Endothelial cell of hepatic sinusoid (primary cell): ENCODE measurements at regions not wholly inside any gene's neighbourhood (a gene's known extent, or its start where the extent isn't known, plus 50 kb on each side); places are given as distances from the start of the nearest gene placed in this dataset.
"Not testable (repeated sequence)": the region's sequence is repeated elsewhere in the genome, so short reads cannot be mapped to it uniquely, and the experiment has no call there.

Experiments used
- in situ Hi-C: cut with HindIII; loops from 2 replicates; pipeline ENCODE4 v1.10.0; 2017; ENCODE audit warnings: low sequenced_read_pairs

DNA sequence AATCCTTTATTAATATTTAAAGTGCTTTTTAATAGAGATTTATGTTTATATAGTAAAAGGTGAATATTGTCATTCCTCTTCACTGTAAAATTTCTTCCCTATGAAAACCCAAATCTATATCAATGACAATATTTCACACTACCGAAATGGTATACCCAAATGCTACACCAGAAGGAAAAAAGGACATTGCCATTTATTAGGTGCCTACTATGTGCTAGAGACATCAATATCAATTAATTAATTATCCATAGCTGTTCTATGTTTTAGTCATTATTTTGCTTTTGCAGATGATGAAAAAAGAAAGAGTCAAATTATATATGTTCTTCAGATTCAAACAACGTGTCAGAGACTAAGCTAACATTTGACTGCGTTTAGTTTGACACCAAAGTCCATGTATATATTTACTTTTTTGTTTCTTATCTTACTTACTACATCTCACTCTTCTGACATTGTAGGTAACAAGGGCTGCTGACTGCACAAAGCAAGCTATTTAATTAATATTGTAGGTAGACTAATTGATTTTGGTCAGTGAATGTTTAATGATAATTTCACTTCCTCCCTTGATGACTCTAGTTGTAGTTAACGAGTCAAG, 614.0 kb upstream of the FOXG1 start:
- in situ Hi-C loops, result no loop called here

DNA sequence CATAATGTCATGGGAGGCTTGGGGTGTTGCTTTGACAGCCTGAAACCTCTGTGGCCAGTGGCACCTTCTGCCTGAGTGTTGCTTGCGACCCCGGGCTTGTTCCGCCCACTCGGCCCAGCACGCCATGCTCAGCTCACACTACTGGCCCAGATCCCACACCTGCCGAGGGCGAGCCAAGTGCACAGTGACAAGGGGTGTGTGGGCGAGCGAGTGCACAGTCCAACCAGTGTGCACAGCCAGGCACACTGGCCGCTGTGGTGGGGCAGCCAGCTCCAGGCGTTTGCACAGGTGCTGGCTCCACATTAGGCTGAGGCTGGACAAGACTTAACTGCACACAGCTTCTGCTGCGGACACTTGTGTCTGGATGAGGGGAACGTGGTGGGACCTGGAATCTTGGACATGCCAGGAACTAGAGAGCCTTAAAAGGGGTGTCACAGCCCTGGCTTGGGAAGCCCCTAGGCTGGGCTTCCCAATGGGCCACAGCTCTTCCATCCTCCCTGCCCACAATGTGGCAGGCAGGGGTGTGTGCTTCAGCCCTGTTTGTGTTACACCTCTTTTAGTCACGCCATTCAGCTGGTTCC, 609.2 kb upstream of the FOXG1 start:
- in situ Hi-C loops, result no loop called here

DNA sequence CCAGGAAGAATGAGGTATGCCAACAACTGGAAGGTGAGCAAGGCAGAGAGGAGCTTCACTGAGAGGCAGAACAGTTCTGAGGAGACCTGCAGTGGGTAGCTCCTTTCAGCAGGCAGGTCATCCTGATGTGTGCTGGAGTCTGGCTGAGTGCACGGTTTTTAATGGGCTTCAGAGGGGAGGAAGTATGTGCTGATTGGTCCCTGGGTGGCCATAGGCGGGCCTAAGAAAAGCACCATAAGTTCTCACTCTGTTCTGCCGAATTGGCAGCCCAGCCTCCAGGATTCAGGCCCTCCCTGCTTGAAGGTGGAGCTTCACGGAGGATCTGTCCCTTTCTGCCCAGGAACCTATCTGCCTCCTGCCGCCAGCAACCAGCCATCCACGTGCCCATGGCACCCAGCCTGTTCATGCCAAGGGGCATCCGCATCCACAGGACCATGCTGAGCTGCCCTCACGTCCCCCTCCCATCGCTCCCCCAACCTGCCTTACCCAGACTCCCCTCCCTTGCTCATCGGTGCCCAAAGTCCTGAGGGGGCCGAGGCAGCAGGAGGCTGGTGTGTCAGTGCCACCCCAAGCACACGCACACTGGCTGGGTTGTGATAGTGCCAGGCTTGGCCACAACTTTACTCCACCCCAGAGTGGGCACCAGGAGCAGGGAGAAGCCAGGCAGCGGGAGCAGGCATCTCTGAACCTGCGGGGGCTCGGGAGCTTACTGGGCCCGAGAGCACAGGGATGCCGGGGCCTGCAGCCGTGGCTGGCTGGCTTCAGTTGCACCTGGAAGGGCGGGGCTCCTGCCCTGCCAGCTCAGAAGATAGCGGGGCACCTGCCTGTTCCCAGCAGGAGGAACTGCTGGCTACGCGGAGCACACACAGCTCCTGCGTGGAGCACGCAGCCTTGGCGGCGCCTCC, 608.4 kb upstream of the FOXG1 start:
- in situ Hi-C loops, result no loop called here

DNA sequence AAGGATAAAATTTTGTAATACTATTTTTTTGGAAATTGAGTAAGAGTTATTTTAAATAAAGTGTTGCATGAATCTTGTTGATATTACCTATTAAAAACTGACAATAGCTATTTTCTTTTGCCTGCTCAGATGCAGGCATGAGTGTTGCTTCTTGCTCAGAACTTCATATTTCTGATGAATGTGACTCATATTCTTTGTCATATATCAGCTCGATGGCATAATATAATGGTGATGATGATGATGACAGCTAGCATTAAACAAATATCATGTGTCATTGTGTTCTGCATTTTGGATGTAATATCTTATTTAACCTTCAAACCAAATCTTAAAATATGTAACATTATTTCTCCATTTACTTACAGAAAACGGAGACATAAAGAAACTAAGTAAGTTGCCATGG, 605.5 kb upstream of the FOXG1 start:
- in situ Hi-C loops, result no loop called here

DNA sequence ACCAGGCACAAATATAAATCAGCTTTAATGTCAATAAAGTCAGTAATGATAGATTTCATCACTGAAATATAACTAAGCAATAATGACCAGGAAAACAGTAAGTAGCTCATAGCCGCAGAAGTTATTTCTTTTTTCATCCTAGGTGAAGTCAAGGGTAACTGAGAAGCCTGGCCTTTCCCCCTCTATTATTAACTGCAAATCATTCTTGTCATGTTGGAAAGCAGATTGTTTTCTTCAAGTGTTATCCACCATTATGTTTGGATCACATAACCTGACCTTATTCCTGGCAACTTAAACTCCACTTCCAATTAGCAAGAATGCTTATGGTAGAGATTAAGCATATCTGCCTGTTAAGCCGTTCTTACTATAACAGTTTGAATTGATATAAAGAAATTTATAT, 603.4 kb upstream of the FOXG1 start:
- in situ Hi-C loops, result no loop called here

DNA sequence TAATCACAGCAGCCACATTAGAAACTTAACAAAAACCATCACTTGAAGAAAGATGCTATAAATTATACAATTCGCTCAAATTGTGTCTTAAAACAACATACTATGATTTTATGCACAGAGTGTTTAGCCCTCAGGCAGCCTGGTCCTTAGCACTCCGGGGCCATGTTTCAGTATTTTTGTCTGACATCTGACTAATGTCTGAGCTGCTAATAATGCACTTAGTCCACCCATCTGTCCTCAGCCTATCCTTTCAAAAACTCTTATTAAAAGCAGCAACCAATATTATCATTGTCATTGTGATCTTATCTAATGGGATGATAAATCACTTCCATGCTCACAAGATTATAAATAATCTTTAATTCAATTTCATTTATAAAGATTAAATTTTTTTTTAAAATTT, 602.7 kb upstream of the FOXG1 start:
- in situ Hi-C loops, result no loop called here

DNA sequence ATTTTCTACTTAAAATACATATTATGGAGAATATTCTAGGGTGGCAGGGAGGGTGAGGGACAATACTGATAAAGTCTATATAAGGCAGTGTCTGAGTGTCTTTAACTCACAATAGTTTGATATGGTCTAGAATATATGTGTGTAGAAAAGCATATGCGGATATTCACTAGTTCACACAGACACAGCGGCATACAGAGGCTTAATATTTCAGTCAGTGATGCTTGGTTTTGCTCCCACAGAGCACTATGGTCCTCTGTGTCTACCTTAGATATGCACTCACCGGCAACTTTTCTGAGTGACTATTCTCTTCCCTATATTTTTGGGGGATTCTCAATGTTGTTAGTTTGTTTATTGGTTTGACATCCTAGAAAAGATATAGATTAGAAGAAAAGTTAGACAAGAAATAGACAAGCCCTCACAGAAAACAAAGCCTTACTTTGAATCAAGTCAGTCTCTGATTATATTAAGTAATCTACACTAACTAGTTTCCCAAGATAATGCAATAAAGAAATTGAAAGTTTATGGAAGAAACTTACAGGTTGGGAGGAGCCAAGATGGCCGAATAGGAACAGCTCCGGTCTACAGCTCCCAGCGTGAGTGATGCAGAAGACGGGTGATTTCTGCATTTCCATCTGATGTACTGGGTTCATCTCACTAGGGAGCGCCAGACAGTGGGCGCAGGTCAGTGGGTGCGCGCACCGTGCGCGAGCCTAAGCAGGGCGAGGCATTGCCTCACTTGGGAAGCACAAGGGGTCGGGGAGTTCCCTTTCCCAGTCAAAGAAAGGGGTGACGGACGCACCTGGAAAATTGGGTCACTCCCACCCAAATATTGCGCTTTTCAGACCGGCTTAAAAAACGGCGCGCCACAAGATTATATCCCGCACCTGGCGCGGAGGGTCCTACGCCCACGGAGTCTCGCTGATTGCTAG, 578.4 kb upstream of the FOXG1 start:
- in situ Hi-C loops, result not testable (repeated sequence)

DNA sequence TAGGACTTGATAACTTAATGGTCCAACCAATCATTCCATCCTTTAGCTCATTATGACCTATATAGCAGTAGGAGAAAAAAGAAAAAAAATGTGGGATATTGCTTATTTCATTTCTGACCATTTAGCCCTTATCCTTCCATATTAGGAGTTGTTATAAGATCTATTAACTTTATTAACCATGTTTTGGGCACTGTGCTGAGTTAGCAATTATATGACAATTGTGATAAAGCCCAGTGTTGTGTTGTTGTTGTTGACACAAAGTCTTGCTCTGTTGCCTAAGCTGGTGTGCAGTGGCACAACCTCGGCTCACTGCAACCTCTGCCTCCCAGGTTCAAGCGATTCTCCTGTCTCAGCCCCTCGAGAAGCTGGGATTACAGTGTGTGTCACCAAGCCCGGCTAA, 569.7 kb upstream of the FOXG1 start:
- in situ Hi-C loops, result no loop called here

DNA sequence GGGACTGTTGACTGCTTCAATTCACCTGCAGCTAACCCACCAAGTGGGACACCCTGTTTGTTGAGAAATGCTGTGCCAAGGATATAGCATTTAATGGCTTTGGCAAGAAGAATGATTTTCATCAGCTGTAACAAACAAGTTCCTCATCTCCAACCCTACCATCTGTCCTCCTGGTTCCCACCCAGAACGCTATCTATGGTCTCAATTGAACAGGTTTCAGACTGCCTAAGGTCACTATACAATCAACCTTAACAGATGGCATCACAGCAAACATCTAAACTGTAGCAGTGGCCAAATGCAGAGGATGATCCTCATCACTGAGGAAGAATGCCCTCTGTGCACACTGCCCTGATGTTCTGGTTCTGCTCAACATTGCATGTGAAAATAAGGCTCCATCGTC, 546.2 kb upstream of the FOXG1 start:
- in situ Hi-C loops, result no loop called here

DNA sequence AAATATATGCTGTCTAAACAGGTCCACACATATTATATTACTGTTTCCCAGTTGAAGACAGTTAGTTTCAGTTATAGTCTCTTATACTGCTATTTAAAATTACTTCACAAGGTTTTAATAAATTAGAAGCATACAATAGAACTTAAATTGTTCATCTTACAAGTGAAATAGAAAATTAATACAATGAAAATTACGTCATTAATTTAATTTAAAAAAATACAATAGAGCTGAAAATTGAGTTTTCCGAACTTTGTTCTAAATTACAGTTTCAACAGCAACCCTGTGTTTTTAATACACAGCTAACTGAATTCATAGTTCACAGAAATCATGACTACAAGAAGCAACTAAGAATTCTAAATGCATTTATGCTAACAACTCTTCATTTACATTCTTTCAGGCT, 525.7 kb upstream of the FOXG1 start:
- in situ Hi-C loops, result no loop called here

DNA sequence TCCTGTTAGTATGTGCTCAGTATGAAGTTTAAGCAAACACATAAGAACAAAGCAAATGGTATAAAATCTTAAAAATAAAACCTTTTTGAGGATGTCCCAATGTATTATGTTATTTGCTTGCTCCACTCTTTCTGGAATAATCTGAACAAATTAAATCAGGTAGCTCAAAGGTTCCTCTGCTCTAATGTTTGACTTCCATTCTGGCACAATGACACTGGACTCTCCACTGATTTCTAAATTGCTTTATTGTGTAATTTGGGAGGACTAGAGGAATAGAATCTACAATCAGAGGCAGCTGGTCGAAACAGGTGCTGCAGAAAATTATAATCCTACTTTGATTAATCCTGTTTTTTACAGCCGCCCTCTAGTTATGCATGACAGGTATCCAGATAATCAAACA, 523.7 kb upstream of the FOXG1 start:
- in situ Hi-C loops, result no loop called here

DNA sequence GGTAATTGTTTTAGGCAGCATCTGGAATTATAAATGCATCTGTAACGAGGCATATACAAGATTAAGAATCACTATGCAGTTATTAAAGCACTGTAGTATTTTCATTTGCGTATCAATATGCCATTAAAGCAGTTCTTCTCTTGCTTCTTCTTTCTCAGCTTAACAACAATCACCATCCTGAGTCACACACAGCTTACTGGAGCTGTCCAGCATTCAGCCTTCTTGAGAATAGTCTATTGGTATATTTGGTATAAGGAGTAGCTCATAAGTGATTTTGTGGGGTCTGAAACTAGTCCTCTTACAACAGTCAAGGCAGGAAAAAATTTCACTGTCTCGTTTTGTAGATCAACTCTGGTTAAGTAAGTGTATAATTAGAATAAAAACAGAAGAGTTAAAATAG, 523.0 kb upstream of the FOXG1 start:
- in situ Hi-C loops, result no loop called here

DNA sequence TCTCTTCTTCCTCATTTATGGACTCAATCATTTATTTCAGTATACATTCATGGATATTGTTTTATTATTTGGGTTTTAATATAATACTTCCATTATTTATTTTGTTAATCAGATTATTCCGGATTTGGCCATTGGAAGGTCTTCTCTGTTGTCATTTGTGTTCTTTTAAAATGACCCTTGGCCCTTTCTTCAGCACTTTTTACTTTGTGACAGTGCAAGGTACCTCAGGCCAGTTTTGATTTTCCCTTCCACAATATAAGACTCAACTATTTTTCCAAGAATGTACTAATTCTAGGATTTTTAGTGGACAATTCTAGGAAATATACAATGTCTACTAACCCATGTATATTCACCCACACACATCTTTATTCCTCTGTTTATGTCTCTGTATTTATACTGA, 521.4 kb upstream of the FOXG1 start:
- in situ Hi-C loops, result no loop called here

DNA sequence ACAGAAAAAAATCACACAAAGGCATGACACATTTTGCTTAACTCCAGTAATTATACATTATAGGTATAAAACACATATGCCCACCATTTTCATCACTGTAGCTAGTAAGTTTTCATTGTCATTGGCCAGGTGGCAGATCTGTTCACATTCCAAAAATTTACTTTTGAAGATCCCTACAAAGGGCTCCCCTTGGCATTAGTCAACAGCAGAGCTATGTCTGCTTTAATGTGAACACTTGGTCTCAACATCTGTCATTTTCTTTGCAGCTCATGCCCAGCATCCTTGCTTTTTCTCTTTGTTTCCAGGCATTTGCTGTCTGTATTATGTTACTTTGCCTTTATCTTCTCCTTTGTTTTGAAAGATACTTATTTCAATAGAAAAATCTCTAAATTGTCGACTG, 519.1 kb upstream of the FOXG1 start:
- in situ Hi-C loops, result no loop called here

DNA sequence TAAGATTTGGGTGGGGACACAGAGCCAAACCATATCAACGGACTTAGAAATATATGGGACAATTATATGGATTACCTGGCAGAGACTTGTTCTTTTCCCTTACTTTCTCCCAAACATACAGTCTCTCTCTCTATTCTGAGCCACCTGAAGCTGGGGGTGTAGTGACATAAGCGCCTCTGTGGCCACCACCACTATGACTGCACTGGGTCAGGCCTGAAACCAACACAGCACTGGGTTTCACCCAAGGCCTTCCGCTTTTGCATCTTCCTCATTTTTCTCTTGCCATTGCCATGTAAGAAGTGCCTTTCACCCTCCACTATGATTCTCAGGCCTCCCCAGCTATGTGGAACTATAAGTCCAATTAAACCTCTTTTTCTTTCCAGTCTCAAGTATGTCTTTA, 514.5 kb upstream of the FOXG1 start:
- in situ Hi-C loops, result not testable (repeated sequence)

DNA sequence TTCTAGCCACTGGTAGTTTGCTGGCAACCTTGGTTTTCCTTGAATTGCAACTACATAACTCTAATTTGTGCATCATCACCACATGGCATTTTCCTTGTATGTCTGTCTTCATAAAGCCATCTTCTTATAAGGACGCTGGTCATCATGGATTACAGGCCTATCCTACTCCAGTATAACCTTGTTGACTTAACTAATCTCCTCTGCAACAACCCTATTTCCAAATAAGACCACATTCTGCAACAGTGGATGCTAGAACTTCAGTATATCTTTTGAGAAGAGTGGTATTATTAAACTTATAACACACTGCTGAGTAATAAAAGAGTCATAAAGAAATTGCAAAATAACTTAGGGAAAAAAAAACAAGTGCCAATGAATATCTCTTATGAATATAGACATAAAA, 511.8 kb upstream of the FOXG1 start:
- in situ Hi-C loops, result no loop called here

DNA sequence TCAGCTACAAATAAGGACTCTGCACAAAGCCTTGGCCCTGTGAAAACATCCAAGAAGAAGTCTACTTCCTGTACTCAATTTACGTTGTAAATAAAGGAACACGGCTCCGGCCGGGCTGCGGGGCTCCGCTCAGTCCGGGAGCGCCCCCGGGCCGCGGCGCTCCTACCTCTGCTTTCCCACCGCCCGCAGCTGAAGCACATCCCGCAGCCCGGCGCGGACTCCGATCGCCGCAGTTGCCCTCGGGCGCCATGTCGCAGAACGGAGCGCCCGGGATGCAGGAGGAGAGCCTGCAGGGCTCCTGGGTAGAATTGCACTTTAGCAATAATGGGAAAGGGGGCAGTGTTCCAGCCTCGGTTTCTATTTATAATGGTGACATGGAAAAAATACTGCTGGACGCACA, 502.3 kb upstream of the FOXG1 start:
- in situ Hi-C loops, result no loop called here

DNA sequence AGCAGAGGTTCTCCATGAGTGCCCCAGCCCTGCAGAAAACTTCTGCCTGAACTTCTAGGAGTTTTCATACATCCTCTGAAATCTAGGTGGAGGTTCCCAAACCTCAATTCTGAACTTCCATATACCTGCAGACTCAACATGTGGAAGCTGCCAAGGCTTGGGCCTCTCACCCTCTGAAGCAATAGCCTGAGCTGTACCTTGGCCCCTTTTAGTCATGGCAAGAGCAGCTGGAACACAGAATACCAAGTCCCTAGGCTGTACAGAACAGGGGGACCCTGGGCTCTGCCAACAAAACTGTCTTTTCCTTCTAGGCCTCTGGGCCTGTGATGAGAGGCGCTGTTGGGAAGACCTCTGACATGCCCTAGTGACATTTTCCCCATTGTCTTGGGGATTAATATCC, 494.3 kb upstream of the FOXG1 start:
- in situ Hi-C loops, result no loop called here

DNA sequence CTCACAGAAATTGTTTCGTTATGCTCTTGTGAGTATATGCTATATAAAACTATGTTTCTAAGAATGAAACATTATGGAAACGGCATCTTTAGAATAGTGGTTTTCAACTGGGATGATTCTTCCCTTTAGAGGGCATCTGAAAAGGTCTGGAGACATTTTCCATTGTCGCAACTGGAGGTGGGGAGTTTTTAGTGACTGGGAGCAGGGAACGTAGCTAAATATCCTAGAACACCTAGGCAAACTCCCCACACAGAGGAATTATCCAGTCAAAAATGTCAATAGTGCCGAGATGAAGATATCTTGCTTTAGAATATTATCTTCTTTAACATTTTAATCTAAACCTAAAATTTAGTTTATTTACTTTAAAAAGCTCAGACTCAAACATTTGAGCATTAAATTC, 486.1 kb upstream of the FOXG1 start:
- in situ Hi-C loops, result no loop called here

DNA sequence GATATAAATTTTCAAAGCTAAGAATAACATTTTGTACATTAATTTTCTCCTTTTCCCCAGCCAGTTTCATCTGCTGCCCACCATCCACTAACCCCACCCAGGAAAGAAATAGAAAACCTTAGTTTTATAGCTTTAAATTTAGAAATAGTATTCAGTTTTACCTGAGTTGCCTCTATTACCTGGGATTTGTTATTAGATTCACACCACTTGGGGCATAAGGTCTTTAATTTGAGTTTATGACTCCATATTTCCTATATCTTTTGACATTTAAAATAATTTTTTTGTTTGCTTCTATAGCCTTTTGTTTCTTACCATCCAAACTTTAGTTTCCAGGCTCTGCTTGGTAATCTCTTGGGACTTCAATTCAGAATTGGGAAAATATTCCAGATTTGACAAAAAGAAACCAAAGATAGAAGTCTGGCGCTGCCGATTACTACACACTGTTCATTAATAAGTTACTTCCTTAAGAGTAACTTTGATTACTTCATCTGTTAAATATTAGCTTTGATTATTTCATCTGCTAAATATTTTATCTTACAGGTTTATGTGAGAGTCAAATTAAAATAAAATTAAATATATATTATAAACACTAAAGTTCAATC, 485.5 kb upstream of the FOXG1 start:
- in situ Hi-C loops, result no loop called here
